C4-2B (cell line): ENCODE measurements at regions not wholly inside any gene's neighbourhood (a gene's known extent, or its start where the extent isn't known, plus 50 kb on each side); places are given as distances from the start of the nearest gene placed in this dataset.

Source experiments
- CTCF ChIP-seq: fragments of 450-650 bp; conservative IDR thresholded peaks from 2 replicates; pipeline ENCODE4 v1.5.1; 2017; ENCODE audit warnings: mild to moderate bottlenecking
- ZFX ChIP-seq: fragments of 450-650 bp; IDR thresholded peaks from 2 replicates; pipeline ENCODE4 v1.6.1; 2017

- TF ChIP-seq CTCF: no peak
- no peak for TF ChIP-seq ZFX
These were observed 196.2 kb upstream of the PRDM1 start for GRCh38 chr6:105889902-105890301.
